ENCODE measurements at regions not wholly inside any gene's neighbourhood (a gene's known extent, or its start where the extent isn't known, plus 50 kb on each side); places are given as distances from the start of the nearest gene placed in this dataset.
"Not testable (repeated sequence)": the region's sequence is repeated elsewhere in the genome, so short reads cannot be mapped to it uniquely, and the experiment has no call there.

DNA sequence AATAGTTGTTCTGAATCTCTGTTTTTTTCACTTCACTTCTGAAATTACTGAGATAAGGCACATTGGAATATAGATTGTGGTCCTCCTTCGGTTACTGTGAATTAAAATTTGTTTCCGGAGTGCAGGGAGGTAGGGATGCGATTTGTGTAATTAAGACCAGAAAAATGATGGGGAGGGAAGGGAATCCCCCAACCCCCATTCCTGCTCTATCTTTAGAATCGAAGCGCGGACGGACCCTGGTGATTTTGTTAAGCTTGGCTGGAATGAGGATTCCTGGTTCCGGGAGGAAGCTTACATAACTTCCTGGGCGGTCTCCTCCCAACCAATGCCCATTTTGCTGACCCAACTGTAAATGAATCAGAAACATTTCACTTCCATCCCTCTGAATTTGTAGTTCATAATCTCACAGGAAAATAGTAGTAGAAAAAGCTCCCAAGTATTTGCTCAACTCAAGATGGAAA is 220.1 kb upstream of the MSX2 start:
- no peak for DNase-seq (ENCODE audit: extremely low read depth, low read depth, low spot score)

DNA sequence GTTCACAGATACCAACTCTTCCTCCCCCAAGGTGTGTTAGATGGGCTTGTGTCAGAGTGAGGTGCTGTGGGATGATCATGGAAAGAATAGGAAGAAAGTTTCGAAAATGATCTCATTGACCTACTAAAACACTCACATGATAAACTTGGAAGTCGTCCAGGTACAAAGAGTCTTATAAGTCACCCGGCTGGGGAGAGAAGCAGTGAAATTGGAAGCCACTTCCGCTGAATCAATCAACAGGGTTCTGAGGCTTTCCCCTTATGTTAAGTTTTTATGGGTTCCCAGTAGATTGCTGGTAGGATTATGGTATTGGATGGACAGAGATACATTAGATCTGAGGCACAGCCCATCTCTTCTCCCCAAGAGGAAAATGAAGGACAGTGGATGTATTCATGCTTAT is 218.8 kb upstream of the MSX2 start:
- no peak for DNase-seq (ENCODE audit: extremely low read depth, low read depth, low spot score)

DNA sequence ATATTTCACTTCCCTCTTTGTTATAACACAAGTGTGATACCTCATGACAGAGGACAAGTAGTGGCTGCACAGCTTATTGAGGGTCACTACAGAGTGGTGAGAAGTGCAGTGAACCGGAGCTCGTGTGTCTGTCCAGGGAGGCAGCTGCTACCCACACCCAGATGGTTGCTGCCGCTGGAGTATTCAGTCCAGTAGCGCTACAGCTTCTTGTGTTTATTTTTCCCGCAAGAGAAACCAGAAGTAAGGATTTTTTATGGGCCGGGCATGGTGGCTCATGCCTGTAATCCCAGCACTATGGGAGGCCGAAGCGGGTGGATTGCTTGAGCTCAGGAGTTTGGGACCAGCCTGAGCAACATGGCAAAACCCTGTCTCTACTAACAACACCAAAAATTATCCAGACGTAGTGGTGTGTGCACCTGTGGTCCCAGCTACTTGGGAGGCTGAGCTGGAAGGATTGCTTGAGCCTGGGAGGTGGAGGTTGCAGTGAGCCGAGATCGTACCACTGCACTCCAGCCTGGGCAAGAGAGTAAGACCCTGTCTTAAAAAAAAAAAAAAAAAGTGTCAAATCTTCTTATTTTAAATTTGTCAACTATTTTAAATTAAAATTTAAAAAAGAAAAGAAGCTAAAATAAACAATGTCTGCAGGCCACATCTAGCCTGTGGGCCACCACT is 213.5 kb upstream of the MSX2 start:
- DNase-seq (ENCODE audit: extremely low read depth, low read depth, low spot score), result not testable (repeated sequence)

DNA sequence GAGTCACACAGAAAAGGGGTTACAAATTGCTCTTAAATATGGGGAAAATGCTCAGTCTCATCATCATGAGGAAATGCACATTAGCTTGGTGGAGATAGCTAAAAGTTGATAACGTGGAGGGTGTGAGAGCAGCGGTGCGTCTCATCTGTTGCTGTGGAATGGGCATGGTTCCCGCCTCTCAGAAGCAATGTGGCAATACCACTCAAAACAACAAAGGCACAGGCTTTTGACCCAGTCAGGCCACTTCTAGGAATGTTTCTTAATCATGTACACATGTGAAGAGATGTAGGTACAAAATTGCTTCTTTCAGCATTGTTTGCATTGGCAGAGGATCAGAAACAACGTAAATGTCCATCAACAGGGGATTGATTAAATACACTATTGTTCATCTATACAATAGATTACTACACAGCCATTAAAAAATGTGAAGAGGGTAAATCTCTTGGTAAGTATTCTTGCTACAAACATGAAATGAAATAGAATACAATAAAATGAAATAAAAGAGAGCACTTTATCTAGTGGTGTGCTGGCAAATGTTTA is 212.6 kb upstream of the MSX2 start:
- no peak for DNase-seq (ENCODE audit: extremely low read depth, low read depth, low spot score)

DNA sequence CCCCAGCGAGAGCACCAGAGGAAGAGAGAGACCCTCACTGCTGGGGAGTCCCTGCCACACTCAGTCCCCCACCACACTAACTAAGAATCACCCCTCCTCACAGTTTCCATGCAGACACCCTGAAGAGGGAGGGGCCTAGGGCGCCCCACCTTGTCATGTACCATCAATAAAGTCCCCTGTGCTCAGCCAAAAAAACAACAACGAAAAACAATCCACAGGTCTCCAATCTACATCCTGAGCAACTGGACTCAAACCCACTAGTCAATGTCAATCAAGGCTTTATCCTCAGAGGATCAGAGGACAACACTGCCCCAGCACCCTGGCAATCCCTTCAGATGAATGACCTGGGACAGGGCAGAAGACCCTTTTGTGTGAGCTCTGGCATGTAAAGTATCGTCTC is 210.1 kb upstream of the MSX2 start:
- no peak for DNase-seq (ENCODE audit: extremely low read depth, low read depth, low spot score)

DNA sequence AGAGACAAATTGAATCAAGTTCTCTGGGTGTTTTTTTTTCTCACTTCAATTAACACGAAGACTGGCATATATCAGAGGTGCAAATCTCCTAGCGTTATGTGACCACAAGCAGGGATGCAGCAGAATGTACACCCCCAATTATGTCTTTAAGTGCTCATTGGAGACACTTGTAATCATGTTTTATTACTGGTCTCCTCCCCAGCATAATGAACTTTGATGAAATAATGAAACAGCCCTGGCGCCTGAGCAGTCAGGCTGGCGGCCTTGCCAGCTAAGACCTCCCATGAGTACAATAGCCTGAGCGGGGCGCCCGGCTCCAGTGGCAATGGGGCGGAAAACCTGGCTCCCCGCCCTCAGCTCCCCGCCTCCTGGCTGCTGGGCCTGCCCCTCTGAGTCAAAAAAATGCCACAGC is 209.4 kb upstream of the MSX2 start:
- DNase-seq (ENCODE audit: extremely low read depth, low read depth, low spot score), result no peak

DNA sequence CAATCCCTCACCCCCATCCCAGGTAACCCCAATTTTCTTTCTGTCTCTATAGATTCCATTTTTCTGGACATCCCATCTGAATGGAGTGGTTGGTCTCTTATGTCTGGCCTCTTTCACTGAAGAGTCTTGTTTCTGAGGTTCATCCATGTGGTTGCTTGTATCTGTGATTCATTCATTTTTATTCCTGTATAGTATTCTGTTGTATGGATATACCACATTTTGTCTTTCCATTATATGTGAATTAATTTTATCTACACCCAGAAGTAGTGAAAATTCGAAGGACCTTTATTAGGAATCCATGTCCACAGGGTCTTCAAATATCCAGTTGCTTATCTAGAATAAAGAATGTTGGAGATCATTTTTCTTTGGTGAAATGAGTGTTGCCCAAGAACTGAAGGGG is 207.6 kb upstream of the MSX2 start:
- no peak for DNase-seq (ENCODE audit: extremely low read depth, low read depth, low spot score)

DNA sequence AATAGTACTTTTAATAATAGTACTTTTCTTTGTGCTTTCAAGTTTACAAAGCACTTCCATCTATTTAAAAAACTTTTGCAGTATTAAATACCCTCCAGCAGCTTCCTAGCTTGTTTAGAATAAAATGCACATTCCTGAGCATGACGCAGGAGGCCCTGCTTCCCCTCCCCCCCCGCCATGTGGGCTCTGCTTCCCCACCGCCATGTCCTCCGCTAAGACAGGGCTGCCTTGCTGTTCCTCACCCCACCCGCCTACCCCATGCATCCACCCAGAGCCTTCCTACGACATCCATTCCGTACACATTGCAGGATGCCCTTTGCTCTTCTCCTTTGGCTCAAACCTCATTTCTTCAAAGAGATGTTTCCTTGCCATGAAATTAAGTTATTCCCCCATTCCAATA is 205.9 kb upstream of the MSX2 start:
- DNase-seq (ENCODE audit: extremely low read depth, low read depth, low spot score), result no peak

DNA sequence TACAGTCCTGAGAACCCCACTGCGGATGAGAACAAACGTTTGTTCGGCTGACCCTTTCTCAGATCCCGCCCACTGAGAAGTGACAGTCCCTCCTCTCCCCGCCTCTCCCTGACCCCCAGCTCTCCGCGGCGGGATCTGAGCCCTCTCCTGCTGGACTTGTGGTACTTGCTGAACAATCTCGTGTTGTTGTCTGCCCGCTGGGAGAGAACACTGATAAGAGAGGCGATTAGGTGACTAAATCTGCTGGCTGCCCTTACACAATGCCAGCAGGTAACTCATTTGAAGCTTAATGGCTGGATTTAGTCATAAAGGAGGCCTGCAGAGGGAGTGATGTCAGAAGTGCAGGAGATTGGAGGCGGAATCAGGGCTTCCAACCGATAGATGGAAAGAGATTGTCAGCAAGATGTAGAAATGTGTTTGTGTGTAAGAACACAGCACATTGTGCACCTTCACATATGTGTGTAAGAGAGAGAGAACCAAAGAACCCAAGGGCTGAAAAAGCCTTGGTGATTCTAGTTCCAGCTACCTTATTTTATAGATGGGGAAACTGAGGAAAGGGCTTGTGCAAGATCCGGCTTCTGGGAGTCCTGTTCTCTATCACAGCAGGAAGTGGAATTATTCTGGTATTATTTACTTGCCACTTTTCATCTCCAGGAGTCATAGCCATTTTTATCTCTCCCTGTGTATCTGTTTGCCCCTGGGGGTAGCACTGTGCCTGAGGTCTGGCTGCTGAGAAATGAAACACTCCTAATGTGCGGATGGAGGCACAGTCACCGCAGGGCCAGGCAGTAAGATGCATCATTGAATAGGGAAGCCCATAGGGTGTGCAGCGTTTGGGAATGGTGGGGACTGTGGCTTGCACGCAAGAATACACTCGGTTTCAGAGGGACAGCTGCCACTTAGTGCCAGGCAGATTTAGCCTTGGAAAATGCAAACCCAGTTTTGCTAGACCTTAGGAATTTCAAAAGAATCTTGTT is 203.7 kb upstream of the MSX2 start:
- no peak for DNase-seq (ENCODE audit: extremely low read depth, low read depth, low spot score)

DNA sequence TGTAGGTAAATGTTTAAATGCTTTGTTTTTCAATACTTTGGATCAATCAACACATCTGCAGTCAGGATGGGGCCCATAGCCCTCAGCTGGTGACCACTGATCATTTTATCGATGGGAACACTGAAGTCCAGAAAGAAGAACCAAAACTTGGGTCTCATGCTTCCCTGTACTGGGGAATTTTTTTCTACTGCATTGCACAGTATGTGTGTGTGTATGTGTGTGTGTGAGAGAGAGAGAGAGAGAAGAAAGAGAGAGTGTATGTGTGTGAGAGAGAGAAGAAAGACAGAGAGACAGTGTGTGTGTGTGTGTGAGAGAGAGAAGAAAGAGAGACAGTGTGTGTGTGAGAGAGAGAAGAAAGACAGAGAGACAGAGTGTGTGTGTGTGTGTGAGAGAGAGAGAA is 202.9 kb upstream of the MSX2 start:
- DNase-seq (ENCODE audit: extremely low read depth, low read depth, low spot score), result no peak

DNA sequence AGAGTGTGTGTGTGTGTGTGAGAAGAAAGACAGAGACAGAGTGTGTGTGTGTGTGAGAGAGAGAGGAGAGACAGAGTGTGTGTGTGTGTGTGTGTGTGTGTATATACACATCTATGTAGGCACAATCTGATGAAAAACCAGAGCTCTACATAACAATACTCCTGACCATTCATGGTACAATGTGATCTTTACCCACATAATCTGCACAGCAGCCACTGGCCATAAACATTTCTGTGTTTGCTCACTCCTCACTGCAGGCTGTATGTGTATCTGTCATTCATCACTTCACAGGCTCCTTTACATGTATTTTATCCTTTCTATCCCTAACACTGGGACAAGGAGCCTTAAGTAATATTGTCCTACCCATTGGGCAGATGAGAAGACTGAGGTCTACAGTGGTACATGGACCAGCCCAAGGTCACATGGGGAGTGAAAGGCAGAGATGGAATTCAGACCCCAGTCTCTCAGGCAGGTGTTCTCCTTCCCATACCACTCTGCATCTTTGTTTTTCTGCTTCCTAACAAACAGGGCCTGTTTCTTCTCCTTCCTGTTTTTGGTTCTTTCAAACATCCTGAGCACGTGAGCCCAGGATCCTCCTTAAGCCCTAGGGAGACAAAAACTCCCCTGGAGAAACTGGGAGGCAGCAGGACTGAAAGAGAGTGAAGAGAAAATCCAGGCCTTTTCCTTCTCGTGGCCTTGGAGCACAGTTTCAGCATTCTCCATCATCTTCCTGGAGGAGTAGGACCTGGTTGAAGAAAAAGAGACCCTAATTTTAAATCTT is 201.7 kb upstream of the MSX2 start:
- no peak for DNase-seq (ENCODE audit: extremely low read depth, low read depth, low spot score)

DNA sequence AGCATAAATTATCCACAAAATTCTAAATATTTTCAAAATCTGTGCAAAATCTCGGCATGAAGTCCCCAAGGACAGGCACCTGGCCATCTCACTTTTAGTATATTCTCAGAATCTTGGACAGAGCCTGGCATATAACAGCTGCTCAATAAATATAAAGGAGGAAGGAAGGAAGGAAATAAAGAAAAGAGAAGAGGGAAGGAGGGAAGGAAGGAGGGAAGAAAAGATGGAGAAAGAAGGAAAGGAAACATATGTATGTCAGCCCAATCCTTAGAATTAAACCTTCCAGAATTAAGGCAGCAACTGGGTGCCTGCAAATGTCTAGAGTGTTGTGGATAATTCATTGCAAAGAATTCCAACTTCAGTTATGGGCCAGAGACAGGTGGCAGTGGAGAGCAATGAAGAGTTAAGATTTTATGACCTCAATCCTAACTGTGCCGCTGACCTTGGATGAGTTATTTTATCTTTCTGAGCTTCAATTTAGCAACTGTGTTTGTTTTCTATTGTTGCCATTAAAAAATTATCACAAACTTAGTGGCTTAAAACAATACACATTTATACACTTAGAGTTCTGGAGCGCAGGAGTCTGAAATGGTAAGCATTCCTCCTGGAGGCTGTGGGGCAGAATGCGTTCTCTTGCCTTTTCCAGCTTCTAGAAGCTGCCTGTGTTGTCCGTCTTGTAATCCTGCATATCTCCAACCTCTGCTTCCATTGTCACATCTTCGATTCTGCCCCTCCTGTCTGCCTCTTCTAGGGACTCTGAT is 200.9 kb upstream of the MSX2 start:
- DNase-seq (ENCODE audit: extremely low read depth, low read depth, low spot score), result no peak

DNA sequence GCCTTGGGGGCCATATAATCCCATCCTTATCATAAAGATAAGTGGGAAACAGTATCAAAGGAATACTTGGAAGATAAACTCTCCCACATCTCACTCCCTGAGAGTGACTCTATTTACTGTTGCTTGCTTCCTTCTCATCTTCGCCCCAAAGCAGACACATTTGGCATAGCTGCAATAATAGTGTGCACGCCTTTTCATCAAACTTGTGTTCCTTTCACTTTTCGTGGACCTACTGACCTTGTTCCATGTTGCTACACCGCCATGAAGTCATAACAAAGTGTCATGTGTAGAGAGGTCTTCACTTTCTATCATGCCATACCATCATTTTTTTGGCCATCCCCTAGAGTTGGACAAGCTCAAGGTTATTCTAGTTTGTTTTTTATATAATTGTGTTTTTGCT is 200.0 kb upstream of the MSX2 start:
- DNase-seq (ENCODE audit: extremely low read depth, low read depth, low spot score), result no peak

DNA sequence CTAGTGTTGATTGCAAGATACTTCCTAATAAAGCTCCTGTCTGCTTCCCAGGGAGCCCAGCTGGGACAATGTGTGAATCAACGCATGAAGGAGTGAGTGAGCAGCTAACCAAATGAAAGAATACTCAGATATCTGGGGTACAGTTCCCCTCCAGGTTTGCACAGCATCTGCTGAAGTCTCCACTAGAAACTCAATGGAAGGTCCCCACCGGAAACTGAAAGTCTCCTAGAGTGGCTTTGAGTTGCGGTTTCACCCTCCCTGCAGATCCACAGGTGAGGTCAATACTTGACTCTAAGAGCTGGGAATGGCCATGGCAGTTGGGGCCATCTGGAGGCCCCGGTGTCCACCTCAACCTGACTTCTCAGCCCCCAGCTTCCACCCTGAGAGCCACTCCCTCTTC is 198.2 kb upstream of the MSX2 start:
- DNase-seq (ENCODE audit: extremely low read depth, low read depth, low spot score), result no peak

DNA sequence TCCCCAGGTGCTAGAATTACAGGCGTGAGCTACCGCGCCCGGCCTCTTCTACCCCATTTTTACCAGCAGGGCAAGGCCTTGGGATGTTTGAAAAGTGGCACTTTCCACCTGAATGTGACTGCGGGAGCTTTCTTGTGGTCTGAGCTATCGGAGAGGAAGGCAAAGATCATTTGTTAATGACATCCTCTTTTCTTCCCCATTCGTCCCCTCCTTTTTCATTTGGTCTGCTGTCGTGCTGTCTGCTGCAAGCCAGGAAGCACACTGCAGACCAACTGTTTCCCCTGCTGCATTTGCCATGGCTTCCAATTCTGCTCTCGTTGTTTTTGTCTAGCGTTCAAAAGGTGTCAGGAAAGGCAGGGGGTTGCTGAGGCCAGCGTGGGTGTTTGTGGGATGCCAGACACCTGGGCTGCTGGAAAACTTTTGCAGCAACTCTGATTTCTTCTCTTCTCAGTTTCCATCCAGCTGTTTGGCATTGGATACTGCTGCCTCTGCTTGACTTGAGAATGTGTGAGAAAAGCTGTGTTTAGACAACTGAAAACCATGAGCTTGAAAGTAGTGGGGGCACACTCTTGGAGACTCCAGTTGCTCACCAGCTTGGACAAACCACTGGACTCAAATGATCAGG is 196.4 kb upstream of the MSX2 start:
- DNase-seq (ENCODE audit: extremely low read depth, low read depth, low spot score), result no peak

DNA sequence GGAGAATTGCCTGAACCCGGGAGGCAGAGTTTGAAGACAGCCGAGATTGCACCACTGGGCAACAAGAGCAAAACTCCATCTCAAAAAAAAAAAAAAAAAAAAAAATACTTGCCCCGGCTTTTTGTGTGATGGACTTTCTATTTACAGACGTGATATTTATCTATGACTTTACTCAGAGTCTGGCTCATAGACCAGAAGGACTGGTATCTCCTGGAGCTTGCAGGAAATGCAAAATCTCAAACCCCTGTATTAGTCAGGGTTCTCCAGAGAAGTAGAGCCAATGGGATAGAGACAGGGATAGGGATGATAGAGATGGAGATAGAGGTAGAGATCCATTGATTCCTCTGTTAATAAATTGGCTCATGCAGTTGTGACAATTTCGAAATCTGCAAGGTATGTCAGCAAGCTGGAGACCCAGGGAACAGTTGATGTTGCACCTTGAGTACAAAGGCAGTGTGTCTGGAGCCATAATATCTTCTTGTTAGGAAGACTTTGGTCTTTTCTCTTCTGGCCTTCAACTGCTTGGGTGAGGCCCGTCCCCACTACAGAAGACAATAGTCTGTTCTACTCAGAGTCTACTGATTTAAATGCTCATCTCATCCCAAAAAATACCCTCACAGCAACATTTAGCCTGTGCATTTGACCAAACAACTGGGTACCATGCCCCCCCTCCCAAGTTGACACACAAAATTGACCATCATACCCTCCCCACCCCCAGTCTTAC is 195.4 kb upstream of the MSX2 start:
- DNase-seq (ENCODE audit: extremely low read depth, low read depth, low spot score), result no peak

DNA sequence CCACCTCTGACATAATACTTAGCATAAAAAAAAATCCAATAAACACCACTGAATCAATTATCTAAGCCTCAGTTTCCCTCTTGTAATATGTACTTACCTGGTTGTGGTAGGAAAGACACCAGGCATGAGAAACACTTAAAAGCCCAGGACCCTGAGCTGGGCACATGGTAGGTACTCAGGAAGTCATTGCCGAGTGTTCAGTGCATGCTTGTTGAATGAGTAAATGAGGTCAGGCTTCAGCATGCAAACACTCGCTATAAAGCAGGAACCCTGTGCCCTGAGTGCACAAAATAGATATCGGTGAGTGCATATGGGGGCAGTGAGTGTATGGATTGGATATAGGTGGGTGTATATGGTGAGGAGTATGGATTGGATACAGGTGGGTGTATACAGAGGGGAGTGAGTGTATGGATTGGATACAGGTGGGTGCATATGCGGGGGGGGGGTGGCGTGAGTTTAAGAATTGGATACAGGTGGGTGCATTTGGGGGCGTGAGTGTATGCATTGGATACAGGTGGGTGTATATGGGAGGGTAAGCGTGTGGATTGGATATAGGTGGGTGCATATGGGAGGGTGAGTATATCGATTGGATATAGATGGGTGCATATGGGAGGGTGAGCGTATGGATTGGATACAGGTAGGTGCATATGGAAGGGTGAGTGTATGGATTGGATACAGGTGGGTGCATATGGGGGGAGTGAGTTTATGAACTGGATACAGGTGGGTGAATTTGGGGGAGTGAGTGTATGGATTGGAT is 194.3 kb upstream of the MSX2 start:
- no peak for DNase-seq (ENCODE audit: extremely low read depth, low read depth, low spot score)

DNA sequence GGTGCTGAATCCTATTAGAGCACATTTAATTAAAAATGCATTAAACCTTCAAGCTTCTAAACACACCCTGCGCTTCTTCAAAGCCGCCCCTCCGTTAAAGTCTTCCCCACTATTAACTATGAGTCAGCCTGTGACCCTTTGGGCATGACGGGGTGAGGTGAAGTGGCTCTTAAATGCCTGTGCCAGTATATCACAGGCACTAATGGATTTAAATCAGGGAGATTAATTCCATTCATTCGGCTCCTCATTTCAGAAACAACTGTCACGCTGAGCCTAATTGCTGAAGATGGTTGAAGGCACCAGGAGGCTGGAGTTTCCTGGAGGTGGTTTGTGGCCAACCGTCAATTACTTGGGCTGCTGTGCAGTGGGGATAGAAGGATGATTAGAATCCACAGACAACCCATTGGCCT is 192.6 kb upstream of the MSX2 start:
- DNase-seq (ENCODE audit: extremely low read depth, low read depth, low spot score), result no peak
